Psoas muscle (tissue), 7 donors: ENCODE measurements at regions not wholly inside any gene's neighbourhood (a gene's known extent, or its start where the extent isn't known, plus 50 kb on each side); places are given as distances from the start of the nearest gene placed in this dataset.

Experiments used
- ATAC-seq, 4 donors: fragments of 200-7000 bp; cut with Tn5 transposase; one replicate each; pipeline ENCODE4 v1.9.1; 2020; ENCODE audit warnings: moderate library complexity in 3 of 4, mild to moderate bottlenecking in 2 of 4
- DNase-seq, 2 donors: peaks; one replicate each; pipeline ENCODE4 v3.0.0-alpha.2; 2020
- H3K27ac ChIP-seq: fragments of 200-600 bp; one replicate; pipeline ENCODE4 v1.8.0; 2022
- H3K27me3 ChIP-seq, 3 donors: fragments of 200-600 bp in 1 of 3; one replicate each; pipeline versions ENCODE4 v1.6.1 to v1.8.0; 2013 to 2022; ENCODE audit warnings: low read length in 2 of 3, mild to moderate bottlenecking in 2 of 3, moderate library complexity in 1 of 3; ENCODE audit not compliant: insufficient read depth in 3 of 3
- H3K36me3 ChIP-seq, 2 donors: fragments of 200-600 bp in 1 of 2; one replicate each; pipeline versions ENCODE4 v1.6.1 to v1.8.0; 2013 to 2022; ENCODE audit warnings: low read depth in 1 of 2, mild to moderate bottlenecking in 1 of 2, moderate library complexity in 1 of 2; ENCODE audit not compliant: insufficient read depth in 1 of 2
- H3K4me1 ChIP-seq: fragments of 200-600 bp; one replicate; pipeline ENCODE4 v1.8.0; 2022
- H3K4me3 ChIP-seq: fragments of 200-600 bp; one replicate; pipeline ENCODE4 v1.8.0; 2022; ENCODE audit warnings: mild to moderate bottlenecking
- H3K9me3 ChIP-seq: fragments of 200-600 bp; one replicate; pipeline ENCODE4 v1.8.0; 2022
- CTCF ChIP-seq: fragments of 200-600 bp; IDR thresholded peaks from one replicate; pipeline ENCODE4 v1.8.0; 2022; ENCODE audit warnings: antibody characterized with exemption
- WGBS, 3 donors: extraction: QIAGEN DNeasy Blood & Tissue Kit; methylation state at CpG; one replicate each; pipeline versions ENCODE4 v1.1.6 to v1.1.7; 2013; 5-methylcytosine and 5-hydroxymethylcytosine counted together
- intact Hi-C, 2 donors: fragments of 100-400 bp; cut with DNase I; formaldehyde crosslinking; loops; one replicate each; pipeline versions ENCODE4 v1.11.0 to v1.14.2; 2022
- donor health status: healthy with polysubstance abuse.
- donor health status: DM: no; HTN: no; CAD: no; lungs with moderate emphysema.
- donor health status: Bipolar disorder and iron deficiency.
- donor health status: healthy.
- donor health status: DM: yes; HTN: yes; CAD: no.
- donor health status: DM: no; HTN: no; CAD: no.
- donor health status: DM: yes; HTN: yes; CAD: no.

GRCh38 chr11:76256448-76256847 is 50.1 kb upstream of the WNT11 start:
- ATAC-seq (no peak), DNase-seq (no peak)
- Histone ChIP-seq H3K4me3 (no peak overlapping the region), H3K4me1 (peaks cover 5% of the 10 kb centered on the region), H3K36me3 (no peaks in the 10 kb centered on the region), H3K27me3 (no peaks in the 10 kb centered on the region), H3K9me3 (no peaks in the 10 kb centered on the region), H3K27ac (no peak overlapping the region)
- intact Hi-C loops, result no loop called here
- WGBS, 3 donors, result 83 to 86% (median 85%) methylated on average over 13 to 14 of the region's 14 CpGs
- TF ChIP-seq CTCF, result no peak
